Prostate gland (tissue), 2 donors: ENCODE measurements at regions not wholly inside any gene's neighbourhood (a gene's known extent, or its start where the extent isn't known, plus 50 kb on each side); places are given as distances from the start of the nearest gene placed in this dataset.

Experiments
- POLR2A ChIP-seq: fragments of 450-650 bp; IDR thresholded peaks from one replicate; pipeline ENCODE4 v1.6.1; 2016; ENCODE audit warnings: antibody characterized with exemption, mild to moderate bottlenecking
- POLR2AphosphoS5 ChIP-seq: sonication (generic); formaldehyde crosslinking; IDR thresholded peaks from one replicate; pipeline ENCODE4 v1.6.1; 2017; ENCODE audit warnings: antibody characterized with exemption
- TF ChIP-seq, protein P1 (sequence below), 4 experiments: fragments of 200-600 bp in 2 of 4; fragments of 450-650 bp in 2 of 4; sonication (generic) in 2 of 4; IDR thresholded peaks; 1 replicate in 3 of 4; 2 replicates in 1 of 4; pipeline ENCODE4 v1.5.1; 2016 to 2019; ENCODE audit warnings: antibody characterized with exemption in 4 of 4, mild to moderate bottlenecking in 2 of 4, moderate library complexity in 2 of 4

DNA sequence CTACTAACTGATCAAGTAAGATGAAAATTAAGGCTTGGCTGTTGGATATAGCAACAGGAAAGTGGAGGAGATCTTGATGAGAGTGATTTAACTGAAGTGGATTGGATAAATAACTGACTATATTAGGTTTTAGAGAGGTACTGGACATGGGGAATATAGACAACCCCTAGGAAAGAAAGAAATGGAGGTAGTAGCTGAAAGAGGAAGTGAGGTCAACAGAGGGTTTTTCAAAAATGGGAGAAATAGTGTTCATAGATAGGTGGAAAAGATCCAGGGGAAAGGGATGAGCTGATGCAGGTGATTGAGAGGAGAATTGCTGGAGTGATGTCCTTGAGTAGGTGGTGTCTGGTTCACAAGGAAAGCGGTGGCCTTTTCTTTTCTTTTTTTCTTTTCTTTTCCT is 69.9 kb upstream of the PSME4 start:
- TF ChIP-seq POLR2A, result no peak
- TF ChIP-seq, protein P1, sequence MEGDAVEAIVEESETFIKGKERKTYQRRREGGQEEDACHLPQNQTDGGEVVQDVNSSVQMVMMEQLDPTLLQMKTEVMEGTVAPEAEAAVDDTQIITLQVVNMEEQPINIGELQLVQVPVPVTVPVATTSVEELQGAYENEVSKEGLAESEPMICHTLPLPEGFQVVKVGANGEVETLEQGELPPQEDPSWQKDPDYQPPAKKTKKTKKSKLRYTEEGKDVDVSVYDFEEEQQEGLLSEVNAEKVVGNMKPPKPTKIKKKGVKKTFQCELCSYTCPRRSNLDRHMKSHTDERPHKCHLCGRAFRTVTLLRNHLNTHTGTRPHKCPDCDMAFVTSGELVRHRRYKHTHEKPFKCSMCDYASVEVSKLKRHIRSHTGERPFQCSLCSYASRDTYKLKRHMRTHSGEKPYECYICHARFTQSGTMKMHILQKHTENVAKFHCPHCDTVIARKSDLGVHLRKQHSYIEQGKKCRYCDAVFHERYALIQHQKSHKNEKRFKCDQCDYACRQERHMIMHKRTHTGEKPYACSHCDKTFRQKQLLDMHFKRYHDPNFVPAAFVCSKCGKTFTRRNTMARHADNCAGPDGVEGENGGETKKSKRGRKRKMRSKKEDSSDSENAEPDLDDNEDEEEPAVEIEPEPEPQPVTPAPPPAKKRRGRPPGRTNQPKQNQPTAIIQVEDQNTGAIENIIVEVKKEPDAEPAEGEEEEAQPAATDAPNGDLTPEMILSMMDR (IDR thresholded peaks at IDR 0.05), result no peak
- TF ChIP-seq POLR2AphosphoS5, result no peak
